HG03097 (cell line): ENCODE measurements at regions not wholly inside any gene's neighbourhood (a gene's known extent, or its start where the extent isn't known, plus 50 kb on each side); places are given as distances from the start of the nearest gene placed in this dataset.
"Not testable (repeated sequence)": the region's sequence is repeated elsewhere in the genome, so short reads cannot be mapped to it uniquely, and the experiment has no call there.

Experiments
- ATAC-seq: cut with Tn5 transposase; IDR thresholded peaks from one replicate; pipeline ENCODE4 v1.9.1; 2021; ENCODE audit not compliant: unreplicated experiment, low FRiP score

GRCh38 chr12:28770322-28770721 is 378.8 kb upstream of the FAR2 start:
- ATAC-seq: no peak

GRCh38 chr12:28771968-28772367 is 377.1 kb upstream of the FAR2 start:
- ATAC-seq: no peak

- ATAC-seq: no peak
Observed at GRCh38 chr12:28775556-28775955, 373.5 kb upstream of the FAR2 start.

GRCh38 chr12:28776220-28776619 is 372.9 kb upstream of the FAR2 start:
- no peak for ATAC-seq

GRCh38 chr12:28776913-28777422 is 372.1 kb upstream of the FAR2 start:
- ATAC-seq: no peak

GRCh38 chr12:28777603-28778365 is 371.3 kb upstream of the FAR2 start:
- ATAC-seq: no peak

- no peak for ATAC-seq
Observed at GRCh38 chr12:28780096-28780495, 369.0 kb upstream of the FAR2 start.

GRCh38 chr12:28780960-28781359 is 368.1 kb upstream of the FAR2 start:
- no peak for ATAC-seq

- no peak for ATAC-seq
Observed at GRCh38 chr12:28781671-28782652, 367.1 kb upstream of the FAR2 start.

- no peak for ATAC-seq
Observed at GRCh38 chr12:28782812-28783211, 366.3 kb upstream of the FAR2 start.

- no peak for ATAC-seq
Observed at GRCh38 chr12:28787151-28787550, 361.9 kb upstream of the FAR2 start.

- not testable (repeated sequence) for ATAC-seq
Observed at GRCh38 chr12:28788256-28788655, 360.8 kb upstream of the FAR2 start.

GRCh38 chr12:28793581-28794151 is 355.4 kb upstream of the FAR2 start:
- no peak for ATAC-seq

GRCh38 chr12:28794211-28794610 is 354.9 kb upstream of the FAR2 start:
- ATAC-seq: no peak

- ATAC-seq: no peak
Observed at GRCh38 chr12:28794786-28795185, 354.3 kb upstream of the FAR2 start.

- no peak for ATAC-seq
Observed at GRCh38 chr12:28795311-28795710, 353.8 kb upstream of the FAR2 start.

GRCh38 chr12:28799348-28799747 is 349.7 kb upstream of the FAR2 start:
- ATAC-seq: no peak

GRCh38 chr12:28800129-28800528 is 348.9 kb upstream of the FAR2 start:
- ATAC-seq: no peak

- no peak for ATAC-seq
Observed at GRCh38 chr12:28802706-28803438, 346.2 kb upstream of the FAR2 start.

- ATAC-seq: no peak
Observed at GRCh38 chr12:28807535-28807934, 341.5 kb upstream of the FAR2 start.
